ENCODE measurements at regions not wholly inside any gene's neighbourhood (a gene's known extent, or its start where the extent isn't known, plus 50 kb on each side); places are given as distances from the start of the nearest gene placed in this dataset.

- Histone ChIP-seq H3K36me3 (ENCODE audit: control insufficient read depth in 2 of 2, insufficient read depth in 2 of 2, low read length in 1 of 2) (no peaks in the 10 kb centered on the region), H3K27me3 (ENCODE audit: control insufficient read depth in 1 of 2, insufficient read depth in 2 of 2, low read length in 2 of 2) (no peaks in the 10 kb centered on the region), H3K4me1 (ENCODE audit: control insufficient read depth in 2 of 2, insufficient read depth in 2 of 2, low read length in 1 of 2) (no peaks in the 10 kb centered on the region), H3K9me3 (ENCODE audit: control insufficient read depth in 2 of 2, insufficient read depth in 1 of 2, low read depth in 1 of 2, low read length in 1 of 2) (peaks cover 7 to 13% of the 10 kb centered on the region in 2 donors), H3K27ac (ENCODE audit: low read depth in 2 of 2, low read length in 1 of 2) (no peak overlapping the region), H3K4me3 (ENCODE audit: low read depth in 1 of 2, low read length in 2 of 2) (no peak overlapping the region)
- WGBS, 2 donors: 38 to 42% methylated on average over 3 of the region's 3 CpGs
Observed at GRCh38 chr12:126067626-126068329, 1002.5 kb downstream of the AACS start.

- Histone ChIP-seq H3K27ac (ENCODE audit: low read depth in 2 of 2, low read length in 1 of 2) (no peak overlapping the region), H3K27me3 (ENCODE audit: control insufficient read depth in 1 of 2, insufficient read depth in 2 of 2, low read length in 2 of 2) (no peaks in the 10 kb centered on the region), H3K36me3 (ENCODE audit: control insufficient read depth in 2 of 2, insufficient read depth in 2 of 2, low read length in 1 of 2) (no peaks in the 10 kb centered on the region), H3K9me3 (ENCODE audit: control insufficient read depth in 2 of 2, insufficient read depth in 1 of 2, low read depth in 1 of 2, low read length in 1 of 2) (peaks cover 7 to 13% of the 10 kb centered on the region in 2 donors), H3K4me1 (ENCODE audit: control insufficient read depth in 2 of 2, insufficient read depth in 2 of 2, low read length in 1 of 2) (no peaks in the 10 kb centered on the region), H3K4me3 (ENCODE audit: low read depth in 1 of 2, low read length in 2 of 2) (no peak overlapping the region)
- WGBS, 2 donors: 19 to 30% methylated on average over 4 of the region's 4 CpGs
Observed at GRCh38 chr12:126069549-126070165, 1004.4 kb downstream of the AACS start.

GRCh38 chr12:126076515-126076914 is 1011.3 kb downstream of the AACS start:
- no peaks in the 10 kb centered on the region for H3K36me3 ChIP-seq (ENCODE audit: control insufficient read depth in 2 of 2, insufficient read depth in 2 of 2, low read length in 1 of 2)
- H3K9me3 ChIP-seq (ENCODE audit: control insufficient read depth in 2 of 2, insufficient read depth in 1 of 2, low read depth in 1 of 2, low read length in 1 of 2): peaks cover 0 to 2% of the 10 kb centered on the region in 2 donors
- H3K27ac ChIP-seq (ENCODE audit: low read depth in 2 of 2, low read length in 1 of 2): no peak overlapping the region
- no peak overlapping the region for H3K4me3 ChIP-seq (ENCODE audit: low read depth in 1 of 2, low read length in 2 of 2)
- no peaks in the 10 kb centered on the region for H3K27me3 ChIP-seq (ENCODE audit: control insufficient read depth in 1 of 2, insufficient read depth in 2 of 2, low read length in 2 of 2)
- WGBS, 2 donors: 38 to 51% methylated on average over 1 of the region's 1 CpG
- H3K4me1 ChIP-seq (ENCODE audit: control insufficient read depth in 2 of 2, insufficient read depth in 2 of 2, low read length in 1 of 2): no peaks in the 10 kb centered on the region

GRCh38 chr12:126083926-126084325 is 1018.7 kb downstream of the AACS start:
- Histone ChIP-seq H3K4me3 (ENCODE audit: low read depth in 1 of 2, low read length in 2 of 2) (no peak overlapping the region), H3K27me3 (ENCODE audit: control insufficient read depth in 1 of 2, insufficient read depth in 2 of 2, low read length in 2 of 2) (no peaks in the 10 kb centered on the region), H3K36me3 (ENCODE audit: control insufficient read depth in 2 of 2, insufficient read depth in 2 of 2, low read length in 1 of 2) (no peaks in the 10 kb centered on the region), H3K4me1 (ENCODE audit: control insufficient read depth in 2 of 2, insufficient read depth in 2 of 2, low read length in 1 of 2) (no peaks in the 10 kb centered on the region), H3K27ac (ENCODE audit: low read depth in 2 of 2, low read length in 1 of 2) (no peak overlapping the region), H3K9me3 (ENCODE audit: control insufficient read depth in 2 of 2, insufficient read depth in 1 of 2, low read depth in 1 of 2, low read length in 1 of 2) (peaks cover 0 to 2% of the 10 kb centered on the region in 2 donors)
- 67 to 75% methylated on average over 8 of the region's 8 CpGs for WGBS, 2 donors

DNA sequence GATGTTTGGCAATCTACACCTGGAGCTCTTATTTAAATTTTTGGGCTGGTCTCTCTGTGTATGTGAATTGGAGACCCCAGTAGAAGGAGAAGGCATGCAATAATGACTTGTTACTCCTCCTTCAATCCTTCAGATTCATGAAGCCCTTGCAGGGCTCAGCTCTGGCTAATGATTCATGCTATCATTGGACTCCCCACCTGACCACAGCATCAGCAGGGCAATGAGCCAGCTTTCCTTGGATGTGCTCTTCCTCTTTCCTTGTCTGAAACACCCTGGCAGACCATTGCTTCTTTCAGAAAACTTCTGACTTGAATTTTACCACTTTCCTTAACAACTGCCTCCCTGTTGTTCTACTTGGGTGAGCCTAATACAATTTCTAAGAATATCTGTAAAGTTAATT is 1019.2 kb downstream of the AACS start:
- Histone ChIP-seq H3K4me3 (ENCODE audit: low read depth in 1 of 2, low read length in 2 of 2) (no peak overlapping the region), H3K27ac (ENCODE audit: low read depth in 2 of 2, low read length in 1 of 2) (no peak overlapping the region), H3K36me3 (ENCODE audit: control insufficient read depth in 2 of 2, insufficient read depth in 2 of 2, low read length in 1 of 2) (no peaks in the 10 kb centered on the region), H3K4me1 (ENCODE audit: control insufficient read depth in 2 of 2, insufficient read depth in 2 of 2, low read length in 1 of 2) (no peaks in the 10 kb centered on the region), H3K9me3 (ENCODE audit: control insufficient read depth in 2 of 2, insufficient read depth in 1 of 2, low read depth in 1 of 2, low read length in 1 of 2) (peaks cover 0 to 2% of the 10 kb centered on the region in 2 donors), H3K27me3 (ENCODE audit: control insufficient read depth in 1 of 2, insufficient read depth in 2 of 2, low read length in 2 of 2) (no peaks in the 10 kb centered on the region)

DNA sequence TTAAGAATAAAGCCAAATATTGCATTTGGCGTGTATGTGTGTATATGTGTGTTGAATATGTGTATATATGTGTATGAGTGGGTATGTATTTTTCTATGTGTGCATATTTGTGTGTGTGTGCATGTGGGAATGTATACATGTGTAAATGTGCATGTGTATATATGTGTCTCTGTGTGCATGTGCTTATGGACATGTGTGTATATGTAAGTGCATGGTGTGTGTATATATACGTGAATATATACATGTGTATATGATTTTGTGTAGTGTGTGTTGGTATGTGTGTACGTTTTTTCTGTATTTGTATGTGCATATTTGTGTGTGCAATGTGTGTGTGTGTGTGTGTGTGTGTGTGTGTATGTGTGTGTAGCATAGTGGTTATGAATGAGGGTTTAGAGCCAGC is 1021.0 kb downstream of the AACS start:
- Histone ChIP-seq H3K9me3 (ENCODE audit: control insufficient read depth in 2 of 2, insufficient read depth in 1 of 2, low read depth in 1 of 2, low read length in 1 of 2) (no peaks in the 10 kb centered on the region), H3K27me3 (ENCODE audit: control insufficient read depth in 1 of 2, insufficient read depth in 2 of 2, low read length in 2 of 2) (no peaks in the 10 kb centered on the region), H3K27ac (ENCODE audit: low read depth in 2 of 2, low read length in 1 of 2) (no peak overlapping the region), H3K4me1 (ENCODE audit: control insufficient read depth in 2 of 2, insufficient read depth in 2 of 2, low read length in 1 of 2) (no peaks in the 10 kb centered on the region), H3K4me3 (ENCODE audit: low read depth in 1 of 2, low read length in 2 of 2) (no peak overlapping the region), H3K36me3 (ENCODE audit: control insufficient read depth in 2 of 2, insufficient read depth in 2 of 2, low read length in 1 of 2) (no peaks in the 10 kb centered on the region)
- 13 to 54% methylated on average over 3 of the region's 3 CpGs for WGBS, 2 donors

- Histone ChIP-seq H3K4me3 (ENCODE audit: low read depth in 1 of 2, low read length in 2 of 2) (no peak overlapping the region), H3K9me3 (ENCODE audit: control insufficient read depth in 2 of 2, insufficient read depth in 1 of 2, low read depth in 1 of 2, low read length in 1 of 2) (no peaks in the 10 kb centered on the region), H3K27ac (ENCODE audit: low read depth in 2 of 2, low read length in 1 of 2) (no peak overlapping the region), H3K4me1 (ENCODE audit: control insufficient read depth in 2 of 2, insufficient read depth in 2 of 2, low read length in 1 of 2) (no peaks in the 10 kb centered on the region), H3K36me3 (ENCODE audit: control insufficient read depth in 2 of 2, insufficient read depth in 2 of 2, low read length in 1 of 2) (no peaks in the 10 kb centered on the region), H3K27me3 (ENCODE audit: control insufficient read depth in 1 of 2, insufficient read depth in 2 of 2, low read length in 2 of 2) (no peaks in the 10 kb centered on the region)
- WGBS, 2 donors: 65 to 68% methylated on average over 3 of the region's 3 CpGs
Observed at GRCh38 chr12:126087692-126088091, 1022.5 kb downstream of the AACS start.

- WGBS, 2 donors: 80 to 89% methylated on average over 1 of the region's 1 CpG
- Histone ChIP-seq H3K27me3 (ENCODE audit: control insufficient read depth in 1 of 2, insufficient read depth in 2 of 2, low read length in 2 of 2) (no peaks in the 10 kb centered on the region), H3K4me1 (ENCODE audit: control insufficient read depth in 2 of 2, insufficient read depth in 2 of 2, low read length in 1 of 2) (no peaks in the 10 kb centered on the region), H3K4me3 (ENCODE audit: low read depth in 1 of 2, low read length in 2 of 2) (no peak overlapping the region), H3K27ac (ENCODE audit: low read depth in 2 of 2, low read length in 1 of 2) (no peak overlapping the region), H3K9me3 (ENCODE audit: control insufficient read depth in 2 of 2, insufficient read depth in 1 of 2, low read depth in 1 of 2, low read length in 1 of 2) (no peaks in the 10 kb centered on the region), H3K36me3 (ENCODE audit: control insufficient read depth in 2 of 2, insufficient read depth in 2 of 2, low read length in 1 of 2) (no peaks in the 10 kb centered on the region)
Observed at GRCh38 chr12:126093908-126094307, 1028.7 kb downstream of the AACS start.

GRCh38 chr12:126095748-126096510 is 1030.7 kb downstream of the AACS start:
- Histone ChIP-seq H3K9me3 (ENCODE audit: control insufficient read depth in 2 of 2, insufficient read depth in 1 of 2, low read depth in 1 of 2, low read length in 1 of 2) (no peaks in the 10 kb centered on the region), H3K36me3 (ENCODE audit: control insufficient read depth in 2 of 2, insufficient read depth in 2 of 2, low read length in 1 of 2) (no peaks in the 10 kb centered on the region)
- WGBS, 2 donors: 75 to 76% methylated on average over 3 of the region's 3 CpGs

More at GRCh38 chr12:126095748-126096510, 1030.7 kb downstream of the AACS start:
- H3K27me3 ChIP-seq (ENCODE audit: control insufficient read depth in 1 of 2, insufficient read depth in 2 of 2, low read length in 2 of 2): no peaks in the 10 kb centered on the region
- H3K4me1 ChIP-seq (ENCODE audit: control insufficient read depth in 2 of 2, insufficient read depth in 2 of 2, low read length in 1 of 2): no peaks in the 10 kb centered on the region
- no peak overlapping the region for H3K4me3 ChIP-seq (ENCODE audit: low read depth in 1 of 2, low read length in 2 of 2)
- H3K27ac ChIP-seq (ENCODE audit: low read depth in 2 of 2, low read length in 1 of 2): no peak overlapping the region
